D721Med (cell line): ENCODE measurements at regions not wholly inside any gene's neighbourhood (a gene's known extent, or its start where the extent isn't known, plus 50 kb on each side); places are given as distances from the start of the nearest gene placed in this dataset.
"Not testable (repeated sequence)": the region's sequence is repeated elsewhere in the genome, so short reads cannot be mapped to it uniquely, and the experiment has no call there.

Experiments
- DNase-seq: peaks from one replicate; pipeline ENCODE4 v3.0.0; 2011; ENCODE audit warnings: low spot score; ENCODE audit not compliant: insufficient read length
- FAIRE-seq: peaks from 2 replicates; lab custom pipeline; 2011; peaks lifted over from hg19 to GRCh38; lab: Jason Lieb, UNC
- CTCF ChIP-seq: IDR thresholded peaks from 2 replicates; pipeline ENCODE4 v1.5.1; 2012; ENCODE audit warnings: mild to moderate bottlenecking, control low read depth; ENCODE audit not compliant: insufficient read depth; ENCODE audit errors: missing control alignments

- FAIRE-seq: no peak
- no peak for DNase-seq
Measured at GRCh38 chr7:16960337-16960965, 78.7 kb upstream of the AGR3 start.

GRCh38 chr7:16961641-16962040 is 79.9 kb upstream of the AGR3 start:
- DNase-seq: no peak
- no peak for TF ChIP-seq CTCF
- no peak for FAIRE-seq

More at GRCh38 chr7:16960337-16960965, 78.7 kb upstream of the AGR3 start:
- no peak for TF ChIP-seq CTCF

GRCh38 chr7:16963044-16963443 is 81.3 kb upstream of the AGR3 start:
- FAIRE-seq: no peak
- no peak for DNase-seq
- TF ChIP-seq CTCF: no peak

GRCh38 chr7:16965697-16966096 is 83.9 kb upstream of the AGR3 start:
- not testable (repeated sequence) for DNase-seq, FAIRE-seq

GRCh38 chr7:16967300-16967811 is 85.6 kb upstream of the AGR3 start:
- no peak for TF ChIP-seq CTCF
- DNase-seq (no peak), FAIRE-seq (no peak)

- no peak for DNase-seq
- TF ChIP-seq CTCF: no peak
- FAIRE-seq: no peak
Measured at GRCh38 chr7:16970732-16971482, 89.1 kb upstream of the AGR3 start.

GRCh38 chr7:16975712-16976111 is 93.9 kb upstream of the AGR3 start:
- DNase-seq (no peak), FAIRE-seq (no peak)
- no peak for TF ChIP-seq CTCF
